ENCODE measurements at regions not wholly inside any gene's neighbourhood (a gene's known extent, or its start where the extent isn't known, plus 50 kb on each side); places are given as distances from the start of the nearest gene placed in this dataset.
"Not testable (repeated sequence)": the region's sequence is repeated elsewhere in the genome, so short reads cannot be mapped to it uniquely, and the experiment has no call there.

DNA sequence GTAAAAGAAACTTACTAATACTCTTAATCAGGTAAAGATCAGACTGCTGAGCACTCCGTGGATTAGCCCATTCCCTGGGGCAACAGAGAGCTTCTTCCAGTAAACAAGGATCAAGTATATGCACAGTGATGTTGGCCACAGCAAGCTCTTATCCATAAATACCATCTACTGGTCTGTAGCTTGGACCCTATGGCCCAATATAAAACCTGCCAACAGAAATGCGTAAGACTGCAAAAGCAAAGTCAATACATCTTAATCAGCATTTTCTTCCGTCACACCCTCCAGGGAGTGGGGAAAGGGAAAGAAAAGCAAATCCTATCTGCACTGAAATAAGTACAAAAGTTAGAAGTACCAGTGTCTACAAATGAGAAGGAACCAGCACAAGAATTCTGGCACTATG lies 1082.1 kb downstream of the ZPLD1 start:
- BruUV-seq (replicated peaks): no TSS peak
- ATAC-seq (no peak), DNase-seq (ENCODE audit: low read depth, low spot score) (no peak)
- CTCF ChIA-PET: no interaction called here
- H3K9me3 ChIP-seq (ENCODE audit: control insufficient read depth, insufficient read depth, low read depth, low read length): 0 out of 2 replicates have a peak, but pooled peaks cover 2% of the 10 kb centered on the region
- POLR2A ChIA-PET: no interaction called here
- no peaks in the 10 kb centered on the region for H3K27me3 ChIP-seq (ENCODE audit: control insufficient read depth, insufficient read depth, low read length)
- no peak overlapping the region for H3K27ac ChIP-seq (ENCODE audit: low read length)
- TF ChIP-seq, protein P1, sequence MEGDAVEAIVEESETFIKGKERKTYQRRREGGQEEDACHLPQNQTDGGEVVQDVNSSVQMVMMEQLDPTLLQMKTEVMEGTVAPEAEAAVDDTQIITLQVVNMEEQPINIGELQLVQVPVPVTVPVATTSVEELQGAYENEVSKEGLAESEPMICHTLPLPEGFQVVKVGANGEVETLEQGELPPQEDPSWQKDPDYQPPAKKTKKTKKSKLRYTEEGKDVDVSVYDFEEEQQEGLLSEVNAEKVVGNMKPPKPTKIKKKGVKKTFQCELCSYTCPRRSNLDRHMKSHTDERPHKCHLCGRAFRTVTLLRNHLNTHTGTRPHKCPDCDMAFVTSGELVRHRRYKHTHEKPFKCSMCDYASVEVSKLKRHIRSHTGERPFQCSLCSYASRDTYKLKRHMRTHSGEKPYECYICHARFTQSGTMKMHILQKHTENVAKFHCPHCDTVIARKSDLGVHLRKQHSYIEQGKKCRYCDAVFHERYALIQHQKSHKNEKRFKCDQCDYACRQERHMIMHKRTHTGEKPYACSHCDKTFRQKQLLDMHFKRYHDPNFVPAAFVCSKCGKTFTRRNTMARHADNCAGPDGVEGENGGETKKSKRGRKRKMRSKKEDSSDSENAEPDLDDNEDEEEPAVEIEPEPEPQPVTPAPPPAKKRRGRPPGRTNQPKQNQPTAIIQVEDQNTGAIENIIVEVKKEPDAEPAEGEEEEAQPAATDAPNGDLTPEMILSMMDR (IDR thresholded peaks at IDR 0.05): no peak
- TF ChIP-seq POLR2AphosphoS5 (IDR thresholded peaks at IDR 0.05; ENCODE audit: low read depth, low read length) (no peak), SIN3A (IDR thresholded peaks at IDR 0.05; ENCODE audit: borderline replicate concordance, insufficient read depth, low read depth, low read length) (no peak), TCF7L2 (IDR thresholded peaks at IDR 0.05; ENCODE audit: low read depth, low read length) (no peak)
- TF ChIP-seq, protein P2, sequence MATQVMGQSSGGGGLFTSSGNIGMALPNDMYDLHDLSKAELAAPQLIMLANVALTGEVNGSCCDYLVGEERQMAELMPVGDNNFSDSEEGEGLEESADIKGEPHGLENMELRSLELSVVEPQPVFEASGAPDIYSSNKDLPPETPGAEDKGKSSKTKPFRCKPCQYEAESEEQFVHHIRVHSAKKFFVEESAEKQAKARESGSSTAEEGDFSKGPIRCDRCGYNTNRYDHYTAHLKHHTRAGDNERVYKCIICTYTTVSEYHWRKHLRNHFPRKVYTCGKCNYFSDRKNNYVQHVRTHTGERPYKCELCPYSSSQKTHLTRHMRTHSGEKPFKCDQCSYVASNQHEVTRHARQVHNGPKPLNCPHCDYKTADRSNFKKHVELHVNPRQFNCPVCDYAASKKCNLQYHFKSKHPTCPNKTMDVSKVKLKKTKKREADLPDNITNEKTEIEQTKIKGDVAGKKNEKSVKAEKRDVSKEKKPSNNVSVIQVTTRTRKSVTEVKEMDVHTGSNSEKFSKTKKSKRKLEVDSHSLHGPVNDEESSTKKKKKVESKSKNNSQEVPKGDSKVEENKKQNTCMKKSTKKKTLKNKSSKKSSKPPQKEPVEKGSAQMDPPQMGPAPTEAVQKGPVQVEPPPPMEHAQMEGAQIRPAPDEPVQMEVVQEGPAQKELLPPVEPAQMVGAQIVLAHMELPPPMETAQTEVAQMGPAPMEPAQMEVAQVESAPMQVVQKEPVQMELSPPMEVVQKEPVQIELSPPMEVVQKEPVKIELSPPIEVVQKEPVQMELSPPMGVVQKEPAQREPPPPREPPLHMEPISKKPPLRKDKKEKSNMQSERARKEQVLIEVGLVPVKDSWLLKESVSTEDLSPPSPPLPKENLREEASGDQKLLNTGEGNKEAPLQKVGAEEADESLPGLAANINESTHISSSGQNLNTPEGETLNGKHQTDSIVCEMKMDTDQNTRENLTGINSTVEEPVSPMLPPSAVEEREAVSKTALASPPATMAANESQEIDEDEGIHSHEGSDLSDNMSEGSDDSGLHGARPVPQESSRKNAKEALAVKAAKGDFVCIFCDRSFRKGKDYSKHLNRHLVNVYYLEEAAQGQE (IDR thresholded peaks at IDR 0.05; ENCODE audit: insufficient read depth in 1 of 2, low read depth in 2 of 2, low read length in 1 of 2): no peak
- in situ Hi-C loops (cut with HindIII; ENCODE audit: low pct_unique_long_range_greater_than_20kb, low sequenced_read_pairs): no loop called here
- no peaks in the 10 kb centered on the region for H3K36me3 ChIP-seq (ENCODE audit: control insufficient read depth, insufficient read depth, low read length)
- no peak overlapping the region for H3K4me3 ChIP-seq (ENCODE audit: low read depth in 2 of 2, low read length in 2 of 2)
- intact Hi-C loops (cut with micrococcal nuclease; ENCODE audit: unreplicated experiment): no loop called here
- no peaks in the 10 kb centered on the region for H3K4me1 ChIP-seq (ENCODE audit: control insufficient read depth, insufficient read depth, low read length)

DNA sequence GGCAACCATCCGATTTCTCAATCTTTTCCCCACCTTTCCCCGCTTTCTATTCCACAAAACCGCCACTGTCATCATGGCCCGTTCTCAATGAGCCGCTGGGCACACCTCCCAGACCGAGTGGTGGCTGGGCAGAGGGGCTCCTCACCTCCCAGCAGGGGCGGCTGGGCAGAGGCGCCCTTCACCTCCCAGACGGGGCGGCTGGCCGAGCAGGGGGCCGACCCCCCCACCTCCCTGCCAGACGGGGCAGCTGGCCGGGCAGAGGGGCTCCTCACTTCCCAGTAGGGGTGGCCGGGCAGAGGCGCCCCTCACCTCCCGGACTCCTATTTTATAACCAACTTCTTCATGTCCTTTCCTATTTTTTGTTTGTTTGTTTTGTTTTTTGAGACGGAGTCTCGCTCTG lies 1096.5 kb downstream of the ZPLD1 start:
- CTCF ChIA-PET; ATAC-seq; H3K27ac ChIP-seq (ENCODE audit: low read length); H3K4me1 ChIP-seq (ENCODE audit: control insufficient read depth, insufficient read depth, low read length); H3K36me3 ChIP-seq (ENCODE audit: control insufficient read depth, insufficient read depth, low read length); in situ Hi-C loops (cut with HindIII; ENCODE audit: low pct_unique_long_range_greater_than_20kb, low sequenced_read_pairs); H3K27me3 ChIP-seq (ENCODE audit: control insufficient read depth, insufficient read depth, low read length); H3K4me3 ChIP-seq (ENCODE audit: low read depth in 2 of 2, low read length in 2 of 2); H3K9me3 ChIP-seq (ENCODE audit: control insufficient read depth, insufficient read depth, low read depth, low read length); DNase-seq (ENCODE audit: low read depth, low spot score); BruUV-seq (replicated peaks); POLR2A ChIA-PET: not testable (repeated sequence)
- intact Hi-C loops (cut with micrococcal nuclease; ENCODE audit: unreplicated experiment): loop anchor here (2.0 kb wide), 1 partner anchor 43 kb away; no protein-coding TSS in a partner anchor

DNA sequence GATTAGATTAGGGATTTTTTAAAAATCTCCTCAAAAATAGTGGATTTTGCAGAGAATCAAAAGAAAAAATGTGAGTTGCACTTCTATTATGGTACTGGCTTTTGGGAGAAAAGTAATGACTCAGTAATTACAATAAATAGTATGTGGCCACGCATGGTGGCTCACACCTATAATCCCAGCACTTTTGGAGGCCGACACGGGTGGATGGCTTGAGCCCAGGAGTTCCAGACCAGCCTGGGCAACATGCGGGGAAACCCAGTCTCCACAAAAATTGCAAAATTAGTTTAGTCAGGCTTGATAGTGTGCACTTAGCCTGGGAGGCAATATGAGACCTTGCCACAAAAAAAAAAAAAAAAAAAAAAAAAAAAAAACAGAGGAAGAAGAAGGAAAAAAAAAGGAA lies 1098.2 kb downstream of the ZPLD1 start:
- ChIA-PET POLR2A (no interaction called here), CTCF (no interaction called here)
- no peaks in the 10 kb centered on the region for H3K36me3 ChIP-seq (ENCODE audit: control insufficient read depth, insufficient read depth, low read length)
- no peak for DNase-seq (ENCODE audit: low read depth, low spot score)
- H3K27ac ChIP-seq (ENCODE audit: low read length): no peak overlapping the region
- no TSS peak for BruUV-seq (replicated peaks)
- H3K27me3 ChIP-seq (ENCODE audit: control insufficient read depth, insufficient read depth, low read length): no peaks in the 10 kb centered on the region
- H3K4me3 ChIP-seq (ENCODE audit: low read depth in 2 of 2, low read length in 2 of 2): no peak overlapping the region
- H3K4me1 ChIP-seq (ENCODE audit: control insufficient read depth, insufficient read depth, low read length): no peaks in the 10 kb centered on the region
- H3K9me3 ChIP-seq (ENCODE audit: control insufficient read depth, insufficient read depth, low read depth, low read length): no peaks in the 10 kb centered on the region
- TF ChIP-seq POLR2AphosphoS5 (IDR thresholded peaks at IDR 0.05; ENCODE audit: low read depth, low read length) (no peak), TCF7L2 (IDR thresholded peaks at IDR 0.05; ENCODE audit: low read depth, low read length) (no peak), SIN3A (IDR thresholded peaks at IDR 0.05; ENCODE audit: borderline replicate concordance, insufficient read depth, low read depth, low read length) (no peak)
- TF ChIP-seq, protein P2 (IDR thresholded peaks at IDR 0.05; ENCODE audit: insufficient read depth in 1 of 2, low read depth in 2 of 2, low read length in 1 of 2): no peak
- TF ChIP-seq, protein P1 (IDR thresholded peaks at IDR 0.05): no peak
- intact Hi-C loops (cut with micrococcal nuclease; ENCODE audit: unreplicated experiment) (no loop called here), in situ Hi-C loops (cut with HindIII; ENCODE audit: low pct_unique_long_range_greater_than_20kb, low sequenced_read_pairs) (no loop called here)
- ATAC-seq: no peak
